ENCODE measurements at regions not wholly inside any gene's neighbourhood (a gene's known extent, or its start where the extent isn't known, plus 50 kb on each side); places are given as distances from the start of the nearest gene placed in this dataset.

DNA sequence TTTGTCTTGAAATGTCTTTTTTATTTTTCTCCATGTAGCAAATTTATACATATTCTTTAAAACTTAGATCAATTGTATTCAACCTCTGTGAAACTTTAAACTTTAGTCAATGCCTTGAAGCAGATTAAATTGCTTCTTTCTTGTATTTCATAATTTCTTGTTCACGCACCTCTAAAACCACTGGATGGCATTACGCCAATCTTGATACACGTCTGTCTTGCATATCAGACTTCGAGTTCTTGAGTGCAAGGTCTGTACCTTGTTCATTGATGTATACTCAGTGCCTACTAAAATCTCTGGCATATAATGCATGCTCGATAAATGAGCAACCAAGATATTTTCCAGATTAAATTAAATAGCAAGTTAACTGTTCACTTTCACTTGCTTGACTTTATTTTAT is 236.8 kb downstream of the CASP12 start:
- TF ChIP-seq SCMH1 (CRISPR knock-in tag; IDR thresholded peaks at IDR 0.05; ENCODE audit: borderline replicate concordance) (no peak), FOXA1 (IDR thresholded peaks at IDR 0.05) (no peak), FOXA1 (CRISPR knock-in tag; IDR thresholded peaks at IDR 0.05) (no peak), MAF1 (CRISPR knock-in tag; IDR thresholded peaks at IDR 0.05; ENCODE audit: borderline replicate concordance) (no peak), ZNF619 (CRISPR knock-in tag; IDR thresholded peaks at IDR 0.05) (no peak), CC2D1A (CRISPR knock-in tag; IDR thresholded peaks at IDR 0.05) (no peak), POLR2A (IDR thresholded peaks at IDR 0.05; ENCODE audit: insufficient read depth in 1 of 2, low read depth in 2 of 2, low read length in 2 of 2) (no peak), NR2C2 (CRISPR knock-in tag; IDR thresholded peaks at IDR 0.05; ENCODE audit: borderline replicate concordance) (no peak), SAP130 (CRISPR knock-in tag; IDR thresholded peaks at IDR 0.05; ENCODE audit: low read depth) (no peak)
- TF ChIP-seq, protein P1, sequence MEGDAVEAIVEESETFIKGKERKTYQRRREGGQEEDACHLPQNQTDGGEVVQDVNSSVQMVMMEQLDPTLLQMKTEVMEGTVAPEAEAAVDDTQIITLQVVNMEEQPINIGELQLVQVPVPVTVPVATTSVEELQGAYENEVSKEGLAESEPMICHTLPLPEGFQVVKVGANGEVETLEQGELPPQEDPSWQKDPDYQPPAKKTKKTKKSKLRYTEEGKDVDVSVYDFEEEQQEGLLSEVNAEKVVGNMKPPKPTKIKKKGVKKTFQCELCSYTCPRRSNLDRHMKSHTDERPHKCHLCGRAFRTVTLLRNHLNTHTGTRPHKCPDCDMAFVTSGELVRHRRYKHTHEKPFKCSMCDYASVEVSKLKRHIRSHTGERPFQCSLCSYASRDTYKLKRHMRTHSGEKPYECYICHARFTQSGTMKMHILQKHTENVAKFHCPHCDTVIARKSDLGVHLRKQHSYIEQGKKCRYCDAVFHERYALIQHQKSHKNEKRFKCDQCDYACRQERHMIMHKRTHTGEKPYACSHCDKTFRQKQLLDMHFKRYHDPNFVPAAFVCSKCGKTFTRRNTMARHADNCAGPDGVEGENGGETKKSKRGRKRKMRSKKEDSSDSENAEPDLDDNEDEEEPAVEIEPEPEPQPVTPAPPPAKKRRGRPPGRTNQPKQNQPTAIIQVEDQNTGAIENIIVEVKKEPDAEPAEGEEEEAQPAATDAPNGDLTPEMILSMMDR (CRISPR knock-in tag; IDR thresholded peaks at IDR 0.05) = no peak
- TF ChIP-seq, protein P2, sequence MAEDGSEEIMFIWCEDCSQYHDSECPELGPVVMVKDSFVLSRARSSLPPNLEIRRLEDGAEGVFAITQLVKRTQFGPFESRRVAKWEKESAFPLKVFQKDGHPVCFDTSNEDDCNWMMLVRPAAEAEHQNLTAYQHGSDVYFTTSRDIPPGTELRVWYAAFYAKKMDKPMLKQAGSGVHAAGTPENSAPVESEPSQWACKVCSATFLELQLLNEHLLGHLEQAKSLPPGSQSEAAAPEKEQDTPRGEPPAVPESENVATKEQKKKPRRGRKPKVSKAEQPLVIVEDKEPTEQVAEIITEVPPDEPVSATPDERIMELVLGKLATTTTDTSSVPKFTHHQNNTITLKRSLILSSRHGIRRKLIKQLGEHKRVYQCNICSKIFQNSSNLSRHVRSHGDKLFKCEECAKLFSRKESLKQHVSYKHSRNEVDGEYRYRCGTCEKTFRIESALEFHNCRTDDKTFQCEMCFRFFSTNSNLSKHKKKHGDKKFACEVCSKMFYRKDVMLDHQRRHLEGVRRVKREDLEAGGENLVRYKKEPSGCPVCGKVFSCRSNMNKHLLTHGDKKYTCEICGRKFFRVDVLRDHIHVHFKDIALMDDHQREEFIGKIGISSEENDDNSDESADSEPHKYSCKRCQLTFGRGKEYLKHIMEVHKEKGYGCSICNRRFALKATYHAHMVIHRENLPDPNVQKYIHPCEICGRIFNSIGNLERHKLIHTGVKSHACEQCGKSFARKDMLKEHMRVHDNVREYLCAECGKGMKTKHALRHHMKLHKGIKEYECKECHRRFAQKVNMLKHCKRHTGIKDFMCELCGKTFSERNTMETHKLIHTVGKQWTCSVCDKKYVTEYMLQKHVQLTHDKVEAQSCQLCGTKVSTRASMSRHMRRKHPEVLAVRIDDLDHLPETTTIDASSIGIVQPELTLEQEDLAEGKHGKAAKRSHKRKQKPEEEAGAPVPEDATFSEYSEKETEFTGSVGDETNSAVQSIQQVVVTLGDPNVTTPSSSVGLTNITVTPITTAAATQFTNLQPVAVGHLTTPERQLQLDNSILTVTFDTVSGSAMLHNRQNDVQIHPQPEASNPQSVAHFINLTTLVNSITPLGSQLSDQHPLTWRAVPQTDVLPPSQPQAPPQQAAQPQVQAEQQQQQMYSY (CRISPR knock-in tag; IDR thresholded peaks at IDR 0.05) = no peak
- TF ChIP-seq, protein P3, sequence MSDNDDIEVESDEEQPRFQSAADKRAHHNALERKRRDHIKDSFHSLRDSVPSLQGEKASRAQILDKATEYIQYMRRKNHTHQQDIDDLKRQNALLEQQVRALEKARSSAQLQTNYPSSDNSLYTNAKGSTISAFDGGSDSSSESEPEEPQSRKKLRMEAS (IDR thresholded peaks at IDR 0.05) = no peak
